Stimulated activated memory B cell treated with anti-CD40 and anti-IgM and Interleukin-4, amounts not matched to agents 10 μg/mL and 1 μg/mL and 100 μg/mL, for 72 hours (primary cell): ENCODE measurements at regions not wholly inside any gene's neighbourhood (a gene's known extent, or its start where the extent isn't known, plus 50 kb on each side); places are given as distances from the start of the nearest gene placed in this dataset.

Source experiments
- ATAC-seq: fragments of 150-1000 bp; cut with Tn5 transposase; 2 replicates; pipeline ENCODE4 v1.10.0; 2021
- H3K27ac Mint-ChIP-seq: one replicate; pipeline ENCODE4 v1.8.0; 2022; ENCODE audit warnings: mild to moderate bottlenecking, mixed read lengths
- H3K27me3 Mint-ChIP-seq: one replicate; pipeline ENCODE4 v1.8.0; 2022; ENCODE audit warnings: mixed read lengths
- H3K36me3 Mint-ChIP-seq: one replicate; pipeline ENCODE4 v1.8.0; 2022; ENCODE audit warnings: mixed read lengths
- H3K4me1 Mint-ChIP-seq: one replicate; pipeline ENCODE4 v1.8.0; 2022; ENCODE audit warnings: mixed read lengths
- H3K4me3 Mint-ChIP-seq: one replicate; pipeline ENCODE4 v1.8.0; 2022; ENCODE audit warnings: mild to moderate bottlenecking, moderate library complexity, mixed read lengths
- H3K9me3 Mint-ChIP-seq: one replicate; pipeline ENCODE4 v1.8.0; 2022; ENCODE audit warnings: mixed read lengths

DNA sequence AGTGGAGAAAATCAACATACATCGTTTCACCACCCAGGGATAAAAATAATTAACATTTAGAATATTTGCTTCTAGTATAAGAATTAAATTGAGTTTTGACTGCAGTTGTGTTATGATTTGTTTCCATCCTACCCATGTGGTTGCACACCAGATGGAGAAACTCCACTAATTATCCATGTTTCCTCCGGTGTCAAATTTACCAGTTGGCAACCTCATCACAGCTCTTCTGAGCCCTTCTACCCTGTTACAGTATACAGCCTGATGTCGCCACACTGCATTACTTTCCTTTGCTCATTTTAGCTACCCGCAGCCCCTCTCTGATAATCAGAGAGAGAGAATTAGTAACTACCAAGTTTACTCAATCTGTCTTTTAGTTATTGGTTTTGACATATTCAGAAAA, 411.2 kb downstream of the DTHD1 start:
- no peaks in the 10 kb centered on the region for H3K27me3 Mint-ChIP-seq
- no peaks in the 10 kb centered on the region for H3K36me3 Mint-ChIP-seq

DNA sequence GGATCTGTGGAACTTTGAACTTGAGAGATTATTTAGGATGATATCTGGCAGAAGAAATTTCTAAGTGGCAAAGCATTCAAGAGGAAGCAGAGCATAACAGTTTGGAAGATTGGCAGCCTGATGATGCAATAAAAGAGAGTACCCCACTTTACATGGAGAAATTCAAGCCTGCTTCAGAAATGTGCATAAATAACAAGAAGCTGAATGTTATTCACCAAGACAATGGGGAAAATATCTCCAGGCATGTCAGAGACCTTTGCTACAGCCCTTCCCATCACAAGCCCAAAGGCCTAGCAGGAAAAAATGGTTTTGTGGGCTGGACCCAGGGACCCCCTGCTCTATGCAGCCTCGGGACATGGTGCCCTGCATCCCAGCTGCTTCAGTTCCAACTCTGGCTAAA, 420.8 kb downstream of the DTHD1 start:
- Mint-ChIP-seq H3K27ac (no peak overlapping the region), H3K27me3 (no peaks in the 10 kb centered on the region), H3K36me3 (no peaks in the 10 kb centered on the region), H3K9me3 (no peaks in the 10 kb centered on the region), H3K4me1 (no peaks in the 10 kb centered on the region), H3K4me3 (no peak overlapping the region)
- ATAC-seq = no peak

More for the DNA sequence above, 411.2 kb downstream of the DTHD1 start:
- H3K9me3 Mint-ChIP-seq = no peaks in the 10 kb centered on the region
- H3K4me1 Mint-ChIP-seq = no peaks in the 10 kb centered on the region
- no peak overlapping the region for H3K27ac Mint-ChIP-seq
- ATAC-seq = no peak
- H3K4me3 Mint-ChIP-seq = no peak overlapping the region

DNA sequence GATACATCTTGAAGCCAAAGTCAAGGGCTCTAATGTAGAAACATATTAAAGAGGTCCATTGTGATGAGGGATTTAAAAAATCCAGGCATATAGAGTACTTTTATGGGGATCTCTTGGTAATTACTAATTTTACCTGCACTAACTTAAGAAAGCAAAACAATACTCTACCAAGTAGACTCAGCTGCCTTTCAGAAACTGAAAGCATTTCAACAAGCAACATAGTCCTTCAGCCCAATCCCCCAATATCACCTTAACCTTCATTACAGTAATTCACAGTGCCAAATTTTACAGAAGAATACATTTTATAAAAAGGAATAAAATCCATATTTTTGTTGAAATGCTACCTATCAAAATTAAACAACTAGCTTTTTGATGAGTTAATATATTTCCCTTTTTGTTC, 422.9 kb downstream of the DTHD1 start:
- Mint-ChIP-seq H3K36me3 (no peaks in the 10 kb centered on the region), H3K4me1 (no peaks in the 10 kb centered on the region), H3K27me3 (no peaks in the 10 kb centered on the region), H3K27ac (no peak overlapping the region), H3K9me3 (no peaks in the 10 kb centered on the region), H3K4me3 (no peak overlapping the region)
- ATAC-seq = no peak

- Mint-ChIP-seq H3K27ac (no peak overlapping the region), H3K9me3 (no peaks in the 10 kb centered on the region), H3K36me3 (no peaks in the 10 kb centered on the region), H3K27me3 (no peaks in the 10 kb centered on the region), H3K4me3 (no peak overlapping the region), H3K4me1 (no peaks in the 10 kb centered on the region)
- no peak for ATAC-seq
Observed at GRCh38 chr4:36709991-36710390, 428.6 kb downstream of the DTHD1 start.

DNA sequence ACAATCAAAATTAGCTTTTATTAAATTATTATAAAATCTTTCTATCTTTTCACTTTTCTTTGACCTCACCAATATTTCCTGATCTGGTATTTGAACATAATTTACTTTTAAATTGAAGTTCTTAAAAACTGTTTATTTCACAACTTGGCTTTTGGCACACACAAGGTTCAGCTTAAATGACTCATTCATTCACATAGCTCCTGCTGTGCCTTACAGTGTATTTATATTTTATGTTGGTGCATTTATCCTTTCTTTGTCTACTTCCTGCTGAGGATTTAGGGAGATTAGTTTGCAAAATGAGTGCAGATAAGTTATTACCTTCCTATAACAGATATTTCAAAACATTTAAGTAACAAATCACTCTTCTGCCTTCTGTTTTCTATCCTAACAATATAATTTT, 430.6 kb downstream of the DTHD1 start:
- H3K4me1 Mint-ChIP-seq = no peaks in the 10 kb centered on the region
- no peak overlapping the region for H3K4me3 Mint-ChIP-seq
- H3K27ac Mint-ChIP-seq = no peak overlapping the region
- no peaks in the 10 kb centered on the region for H3K9me3 Mint-ChIP-seq
- no peaks in the 10 kb centered on the region for H3K36me3 Mint-ChIP-seq
- no peaks in the 10 kb centered on the region for H3K27me3 Mint-ChIP-seq
- ATAC-seq = no peak

- no peaks in the 10 kb centered on the region for H3K9me3 Mint-ChIP-seq
- H3K27me3 Mint-ChIP-seq = no peaks in the 10 kb centered on the region
- no peaks in the 10 kb centered on the region for H3K36me3 Mint-ChIP-seq
- no peaks in the 10 kb centered on the region for H3K4me1 Mint-ChIP-seq
- H3K27ac Mint-ChIP-seq = no peak overlapping the region
- H3K4me3 Mint-ChIP-seq = no peak overlapping the region
- no peak for ATAC-seq
Observed at GRCh38 chr4:36716874-36717273, 435.5 kb downstream of the DTHD1 start.

GRCh38 chr4:36719425-36719824, 438.0 kb downstream of the DTHD1 start:
- no peaks in the 10 kb centered on the region for H3K4me1 Mint-ChIP-seq
- no peak overlapping the region for H3K27ac Mint-ChIP-seq
- H3K36me3 Mint-ChIP-seq = no peaks in the 10 kb centered on the region
- ATAC-seq = no peak
- no peak overlapping the region for H3K4me3 Mint-ChIP-seq
- H3K27me3 Mint-ChIP-seq = no peaks in the 10 kb centered on the region
- H3K9me3 Mint-ChIP-seq = no peaks in the 10 kb centered on the region

- no peak overlapping the region for H3K4me3 Mint-ChIP-seq
- no peaks in the 10 kb centered on the region for H3K9me3 Mint-ChIP-seq
- no peaks in the 10 kb centered on the region for H3K36me3 Mint-ChIP-seq
- no peaks in the 10 kb centered on the region for H3K4me1 Mint-ChIP-seq
- no peaks in the 10 kb centered on the region for H3K27me3 Mint-ChIP-seq
- H3K27ac Mint-ChIP-seq = no peak overlapping the region
- ATAC-seq = no peak
Observed at GRCh38 chr4:36722986-36723385, 441.6 kb downstream of the DTHD1 start.

DNA sequence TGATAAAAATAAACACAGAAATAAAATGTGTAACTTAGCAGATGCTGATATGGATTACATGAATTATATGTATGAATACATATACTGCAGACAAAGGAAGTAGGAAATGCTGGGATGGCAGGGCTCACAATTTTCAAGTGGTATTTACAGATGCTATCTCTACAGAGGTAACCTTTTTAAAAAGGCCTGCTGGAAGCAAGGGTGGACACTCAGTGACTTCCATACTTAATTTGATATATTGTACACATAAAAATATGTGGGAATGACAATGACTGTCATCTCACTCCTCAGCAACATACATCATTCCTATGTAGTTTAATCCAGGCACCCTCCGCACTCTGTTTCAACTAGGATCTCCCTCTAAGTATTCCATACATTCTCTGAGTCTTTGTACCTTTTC, 452.9 kb downstream of the DTHD1 start:
- Mint-ChIP-seq H3K9me3 (no peaks in the 10 kb centered on the region), H3K4me1 (no peaks in the 10 kb centered on the region), H3K36me3 (no peaks in the 10 kb centered on the region), H3K4me3 (no peak overlapping the region), H3K27ac (no peak overlapping the region), H3K27me3 (no peaks in the 10 kb centered on the region)
- no peak for ATAC-seq

- no peak overlapping the region for H3K4me3 Mint-ChIP-seq
- no peak overlapping the region for H3K27ac Mint-ChIP-seq
- no peaks in the 10 kb centered on the region for H3K4me1 Mint-ChIP-seq
- ATAC-seq = no peak
- no peaks in the 10 kb centered on the region for H3K27me3 Mint-ChIP-seq
- H3K9me3 Mint-ChIP-seq = no peaks in the 10 kb centered on the region
- H3K36me3 Mint-ChIP-seq = no peaks in the 10 kb centered on the region
Observed at GRCh38 chr4:36737691-36738090, 456.3 kb downstream of the DTHD1 start.

- ATAC-seq = no peak
- H3K27ac Mint-ChIP-seq = no peak overlapping the region
- no peaks in the 10 kb centered on the region for H3K4me1 Mint-ChIP-seq
- H3K9me3 Mint-ChIP-seq = peaks cover 2% of the 10 kb centered on the region
- H3K4me3 Mint-ChIP-seq = no peak overlapping the region
- no peaks in the 10 kb centered on the region for H3K27me3 Mint-ChIP-seq
- H3K36me3 Mint-ChIP-seq = no peaks in the 10 kb centered on the region
Observed at GRCh38 chr4:36740796-36741310, 459.4 kb downstream of the DTHD1 start.

- Mint-ChIP-seq H3K4me1 (no peaks in the 10 kb centered on the region), H3K9me3 (peaks cover 2% of the 10 kb centered on the region), H3K27ac (no peak overlapping the region), H3K36me3 (no peaks in the 10 kb centered on the region), H3K4me3 (no peak overlapping the region), H3K27me3 (no peaks in the 10 kb centered on the region)
- ATAC-seq = peak; percentile 53
Observed at GRCh38 chr4:36747277-36748129, 466.1 kb downstream of the DTHD1 start.

- no peaks in the 10 kb centered on the region for H3K36me3 Mint-ChIP-seq
- no peak overlapping the region for H3K27ac Mint-ChIP-seq
- no peaks in the 10 kb centered on the region for H3K4me1 Mint-ChIP-seq
- no peaks in the 10 kb centered on the region for H3K9me3 Mint-ChIP-seq
- ATAC-seq = no peak
- no peaks in the 10 kb centered on the region for H3K27me3 Mint-ChIP-seq
- H3K4me3 Mint-ChIP-seq = no peak overlapping the region
Observed at GRCh38 chr4:36753048-36753447, 471.6 kb downstream of the DTHD1 start.

DNA sequence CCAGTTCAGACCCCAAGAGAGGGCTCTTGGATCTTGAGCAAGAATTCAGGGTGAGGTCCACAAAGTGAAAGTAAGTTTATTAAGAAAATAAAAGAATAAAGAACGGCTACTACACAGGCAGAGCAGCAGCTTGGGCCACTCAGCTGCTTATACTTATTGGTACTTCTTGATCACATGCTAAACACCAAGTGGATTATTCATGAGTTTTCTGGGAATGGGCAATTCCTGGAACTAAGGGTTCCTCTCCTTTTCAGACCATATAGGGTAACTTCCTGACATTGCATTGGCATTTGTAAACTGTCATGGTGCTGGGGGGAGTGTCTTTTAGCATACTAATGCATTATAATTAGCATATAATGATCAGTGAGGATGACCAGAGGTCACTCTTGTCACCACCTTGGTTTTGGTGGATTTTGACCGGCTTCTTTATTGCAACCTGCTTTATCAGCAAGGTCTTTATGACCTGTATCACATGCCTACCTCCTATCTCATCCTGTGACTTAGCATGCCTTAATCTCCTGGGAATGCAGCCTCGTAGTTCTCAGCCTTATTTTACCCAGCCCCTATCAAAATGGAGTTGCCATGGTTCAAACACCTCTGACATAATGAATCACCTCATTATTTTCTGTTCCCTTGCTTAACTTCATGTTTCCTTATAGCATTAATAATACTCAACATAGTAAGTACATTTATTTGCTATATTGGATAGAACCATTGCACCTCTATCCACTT, 476.3 kb downstream of the DTHD1 start:
- Mint-ChIP-seq H3K4me3 (no peak overlapping the region), H3K9me3 (no peaks in the 10 kb centered on the region), H3K4me1 (no peaks in the 10 kb centered on the region), H3K36me3 (no peaks in the 10 kb centered on the region), H3K27me3 (no peaks in the 10 kb centered on the region), H3K27ac (no peak overlapping the region)
- ATAC-seq = no peak

GRCh38 chr4:36758312-36759178, 477.1 kb downstream of the DTHD1 start:
- Mint-ChIP-seq H3K36me3 (no peaks in the 10 kb centered on the region), H3K9me3 (no peaks in the 10 kb centered on the region), H3K4me3 (no peak overlapping the region), H3K27me3 (no peaks in the 10 kb centered on the region), H3K4me1 (no peaks in the 10 kb centered on the region), H3K27ac (no peak overlapping the region)
- ATAC-seq = no peak
